ENCODE measurements at regions not wholly inside any gene's neighbourhood (a gene's known extent, or its start where the extent isn't known, plus 50 kb on each side); places are given as distances from the start of the nearest gene placed in this dataset.
"Not testable (repeated sequence)": the region's sequence is repeated elsewhere in the genome, so short reads cannot be mapped to it uniquely, and the experiment has no call there.

- DNase-seq = no peak
These were observed 611.8 kb downstream of the KIF4B start for GRCh38 chr5:155625315-155625714.

DNA sequence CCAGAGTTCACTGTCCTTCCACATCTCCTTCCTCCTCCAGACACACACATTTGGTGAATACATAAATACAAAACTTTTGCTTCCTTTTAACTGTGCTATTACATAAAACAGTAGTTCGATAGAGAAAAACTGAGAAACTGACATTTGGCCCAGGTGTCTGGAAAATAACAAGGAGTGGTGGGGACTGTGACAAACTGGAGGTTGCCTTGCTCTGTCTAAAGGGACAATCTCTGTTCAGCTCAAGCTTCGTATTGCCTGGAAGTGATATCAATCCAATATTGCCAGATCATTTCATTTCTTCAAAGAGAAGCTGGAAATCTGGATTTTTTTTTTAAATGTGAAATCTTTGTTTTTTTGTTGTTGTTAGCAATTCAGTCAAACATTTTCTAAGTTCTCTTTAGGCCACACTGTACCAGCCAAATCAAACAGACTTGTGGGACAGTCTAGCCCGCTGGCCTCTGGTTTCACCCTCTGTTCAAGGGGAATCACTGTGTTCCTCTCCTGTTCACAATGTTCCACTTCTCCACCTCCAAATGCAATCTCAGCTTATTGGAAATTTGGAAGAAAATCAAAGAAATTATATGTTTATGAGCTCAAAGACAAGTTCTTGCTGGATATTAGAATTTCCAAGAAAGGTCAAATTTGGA is 612.5 kb downstream of the KIF4B start:
- no peak for DNase-seq

DNA sequence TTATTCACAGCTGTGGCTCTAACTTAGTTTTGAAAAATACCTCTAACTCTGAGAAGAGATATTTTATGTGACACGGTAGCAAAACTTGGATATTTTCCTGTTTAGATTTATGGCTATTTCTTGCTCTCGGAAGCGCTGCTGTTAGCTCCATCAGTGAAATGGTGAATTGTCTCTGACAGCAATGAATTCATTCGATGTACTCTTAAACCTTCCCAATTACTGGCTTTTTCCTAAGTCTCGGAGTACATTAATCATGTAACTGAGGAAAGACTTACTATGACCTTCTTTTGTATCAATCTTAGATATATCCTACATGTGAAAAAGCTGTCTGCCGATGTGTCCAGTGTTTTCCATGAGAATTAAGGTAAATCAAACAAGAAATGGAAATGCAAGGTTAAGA is 613.0 kb downstream of the KIF4B start:
- DNase-seq = no peak

DNA sequence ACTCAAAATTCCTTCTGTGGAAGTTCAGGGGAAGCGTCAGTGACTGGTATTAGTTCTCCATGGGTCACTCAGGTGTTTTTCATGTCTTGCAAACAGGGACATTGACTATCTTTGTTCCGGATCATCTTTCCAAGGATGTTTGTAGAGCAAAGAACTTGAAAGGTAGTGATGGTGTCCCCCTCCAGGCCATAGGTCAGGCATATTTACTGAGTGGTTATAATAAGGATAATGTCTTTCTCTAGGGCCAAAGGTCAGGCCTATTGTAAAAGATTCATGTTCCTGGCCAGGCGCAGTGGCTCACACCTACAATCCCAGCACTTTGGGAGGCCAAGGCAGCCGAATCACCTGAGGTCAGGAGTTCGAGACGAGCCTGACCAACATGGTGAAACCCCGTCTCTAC is 614.8 kb downstream of the KIF4B start:
- no peak for DNase-seq

- no peak for DNase-seq
These were observed 616.0 kb downstream of the KIF4B start for GRCh38 chr5:155629597-155629996.

DNA sequence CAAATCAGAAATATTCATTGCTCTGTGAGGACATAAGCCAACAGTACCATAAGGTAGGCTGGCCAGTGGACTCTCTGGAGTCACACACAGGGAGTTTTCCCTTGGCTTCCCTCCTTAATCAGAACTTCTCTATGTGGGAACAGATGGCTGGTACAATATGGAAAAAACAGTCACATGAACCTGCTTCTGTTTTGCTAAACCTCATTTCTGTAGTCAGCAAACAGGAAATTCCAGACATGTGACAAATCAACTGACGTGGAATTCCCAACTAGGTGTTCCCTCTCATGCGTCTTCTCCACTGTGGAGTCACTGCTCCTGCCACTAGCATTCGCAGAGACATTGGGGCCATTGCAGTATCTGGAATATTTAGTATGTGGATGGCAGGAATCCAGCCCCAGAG is 617.6 kb downstream of the KIF4B start:
- no peak for DNase-seq

DNA sequence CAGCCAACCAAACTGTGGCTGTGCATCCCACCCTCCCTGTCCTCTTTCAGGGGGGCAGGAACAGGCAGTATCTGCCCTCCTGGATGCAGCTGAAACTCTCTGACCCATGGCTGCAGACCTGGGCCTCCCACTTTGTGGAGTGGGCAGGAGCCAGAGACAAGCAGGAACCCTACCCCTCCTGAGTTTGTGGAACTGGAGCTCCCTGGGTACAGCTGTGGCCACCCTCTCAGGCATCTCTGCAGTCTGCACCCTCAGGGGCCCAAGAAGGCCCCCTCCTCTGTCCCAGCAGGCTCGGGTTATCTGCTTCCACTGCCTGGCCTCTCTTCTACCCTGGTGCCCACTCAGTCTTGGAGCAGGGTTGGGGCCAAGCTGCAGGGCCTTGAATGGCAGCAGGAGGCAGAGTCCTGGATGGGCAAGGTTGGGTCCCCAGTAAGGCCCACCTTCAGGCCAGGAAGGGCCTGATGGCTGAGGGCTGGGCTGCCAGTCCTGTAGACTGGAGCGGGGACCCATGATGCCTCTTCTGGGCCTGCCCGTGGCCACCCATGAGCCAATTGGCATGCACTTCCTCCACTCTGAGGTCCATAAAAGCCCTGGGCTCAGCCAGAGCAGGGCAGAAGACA is 619.9 kb downstream of the KIF4B start:
- DNase-seq = no peak

GRCh38 chr5:155649666-155650065 is 636.1 kb downstream of the KIF4B start:
- no peak for DNase-seq

- DNase-seq = no peak
These were observed 642.0 kb downstream of the KIF4B start for GRCh38 chr5:155655569-155655968.

DNA sequence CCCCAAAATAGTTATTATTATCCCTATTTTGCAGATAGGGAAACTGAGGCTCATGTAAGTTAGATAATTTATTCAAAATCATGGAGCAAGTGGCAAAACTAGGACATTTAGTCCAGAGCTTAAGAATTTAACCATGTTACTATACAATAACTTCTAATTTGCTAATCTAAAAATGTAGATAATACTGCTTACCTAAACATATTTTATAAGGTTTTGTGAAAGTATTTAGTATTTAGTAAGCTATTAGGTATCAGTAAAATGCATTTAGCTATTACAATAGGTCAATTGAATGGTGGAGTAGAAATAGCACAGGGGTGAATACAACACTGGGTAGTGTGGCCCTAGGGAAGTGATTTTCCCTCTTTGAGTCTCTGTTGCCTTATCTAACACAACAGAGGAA is 648.3 kb downstream of the KIF4B start:
- no peak for DNase-seq

- no peak for DNase-seq
These were observed 651.8 kb downstream of the KIF4B start for GRCh38 chr5:155665361-155665760.

DNA sequence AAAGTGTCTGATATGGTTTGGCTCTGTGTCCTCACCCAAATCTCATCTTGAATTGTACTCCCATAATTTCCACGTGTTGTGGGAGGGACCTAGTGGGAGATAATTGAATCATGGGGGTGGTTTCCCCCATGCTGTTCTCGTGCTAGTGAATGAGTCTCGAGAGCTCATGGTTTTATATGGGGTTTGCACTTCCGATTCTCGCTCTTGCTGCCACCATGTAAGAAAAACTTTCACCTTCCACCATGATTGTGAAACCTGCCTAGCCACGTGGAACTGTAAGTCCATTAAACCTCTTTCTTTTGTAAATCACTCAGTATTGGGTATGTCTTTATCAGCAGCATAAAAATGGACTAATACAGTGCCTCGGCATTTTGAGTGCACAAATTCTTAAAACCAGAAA is 655.0 kb upstream of the SGCD start:
- DNase-seq = not testable (repeated sequence)

- no peak for DNase-seq
These were observed 650.0 kb upstream of the SGCD start for GRCh38 chr5:155676967-155677366.

- no peak for DNase-seq
These were observed 648.6 kb upstream of the SGCD start for GRCh38 chr5:155678371-155678770.

DNA sequence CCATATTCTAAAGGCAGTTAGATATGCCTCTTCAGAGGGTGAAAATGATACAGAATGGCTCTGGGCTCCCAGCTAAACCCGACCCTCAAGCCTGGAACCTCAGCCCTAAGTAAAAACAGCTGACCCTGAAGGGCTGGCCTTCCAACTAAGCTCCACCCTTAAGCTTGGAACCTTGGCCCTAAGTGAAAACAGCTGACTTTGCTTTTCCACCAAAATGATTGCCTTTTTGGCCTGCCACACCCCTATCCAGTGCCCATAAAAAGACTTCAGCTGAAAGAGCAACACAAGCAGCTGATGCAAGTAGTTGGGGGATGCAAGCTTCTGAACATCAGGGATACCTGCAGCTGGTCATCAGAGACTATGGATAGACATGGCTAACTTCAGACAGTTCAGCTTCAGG is 647.4 kb upstream of the SGCD start:
- no peak for DNase-seq

DNA sequence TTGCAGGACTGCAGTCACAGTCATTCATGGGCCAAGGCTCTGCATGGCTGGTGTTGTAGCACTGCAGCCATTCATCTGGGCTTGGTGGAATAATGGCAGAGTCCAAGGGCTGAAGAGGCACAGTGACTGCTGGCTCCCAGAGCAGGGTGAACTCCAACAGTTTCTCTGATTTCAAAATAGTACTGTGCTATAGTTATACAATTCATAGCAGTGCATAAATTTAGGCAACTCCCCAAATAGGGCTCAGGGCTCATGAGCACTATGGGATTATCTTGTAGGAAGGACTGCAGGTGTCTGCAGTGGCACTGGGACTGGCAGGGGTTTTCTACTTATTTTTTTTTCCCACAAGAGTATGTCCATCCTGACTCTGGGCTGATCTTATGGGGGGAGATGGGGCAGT is 642.5 kb upstream of the SGCD start:
- DNase-seq = no peak

DNA sequence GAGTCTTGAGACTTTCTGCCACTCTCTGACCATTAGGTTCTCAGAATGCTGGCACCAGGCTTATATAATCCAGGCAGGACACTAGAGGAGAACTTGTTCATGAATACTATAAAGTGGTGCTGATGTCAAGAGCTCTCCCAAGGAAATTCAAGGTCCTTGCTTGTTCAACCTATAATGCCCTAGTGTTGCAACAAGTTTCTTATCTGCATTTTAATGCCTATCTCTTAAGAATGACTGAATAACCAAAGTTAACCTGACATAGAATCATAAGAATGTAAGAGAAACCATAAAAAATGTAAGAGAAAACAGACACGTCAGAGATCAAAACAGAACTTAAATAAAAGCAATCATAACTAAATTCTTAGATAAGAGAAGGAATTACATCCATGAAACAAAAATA is 640.8 kb upstream of the SGCD start:
- DNase-seq = no peak

- DNase-seq = no peak
These were observed 637.6 kb upstream of the SGCD start for GRCh38 chr5:155689406-155689805.

DNA sequence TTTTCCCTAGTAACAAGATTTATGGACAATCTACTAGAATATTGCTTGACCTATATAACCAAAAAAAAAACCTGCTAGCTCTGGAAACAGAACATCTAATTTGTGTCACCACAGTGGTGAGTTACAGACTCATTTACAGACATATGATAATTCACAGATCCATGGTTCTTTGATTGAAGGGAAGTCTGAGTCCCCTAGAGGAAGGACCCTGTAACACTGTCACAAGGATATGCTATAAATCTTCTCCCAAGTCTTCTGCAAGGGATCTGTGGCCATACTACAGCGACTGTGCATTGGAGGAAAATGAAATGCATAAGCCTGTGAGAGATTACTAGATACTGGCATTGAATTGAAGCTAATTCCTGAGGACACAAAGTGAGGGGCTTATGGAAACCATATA is 630.6 kb upstream of the SGCD start:
- no peak for DNase-seq

GRCh38 chr5:155697236-155697635 is 629.7 kb upstream of the SGCD start:
- no peak for DNase-seq

DNA sequence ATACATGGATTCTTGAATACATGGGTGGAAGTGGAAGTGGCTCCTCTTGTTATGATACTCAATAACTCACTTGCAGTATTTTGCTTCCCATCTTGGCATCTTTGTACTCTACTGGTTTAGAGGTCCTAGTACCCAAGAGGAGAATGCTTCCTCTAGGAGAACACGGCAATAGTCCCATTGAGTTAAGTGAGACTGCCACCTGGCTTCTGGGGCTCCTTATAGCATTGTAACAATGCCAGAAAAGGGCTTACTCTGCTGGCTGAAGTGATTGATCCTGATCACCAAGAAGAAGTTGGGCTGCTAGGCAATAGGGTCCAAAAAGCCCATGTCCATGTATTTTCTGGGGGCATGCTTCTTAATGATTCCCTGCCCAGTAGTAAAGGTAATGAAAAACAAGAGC is 627.6 kb upstream of the SGCD start:
- no peak for DNase-seq

GRCh38 chr5:155700333-155700732 is 626.6 kb upstream of the SGCD start:
- DNase-seq = peak; percentile 23

DNA sequence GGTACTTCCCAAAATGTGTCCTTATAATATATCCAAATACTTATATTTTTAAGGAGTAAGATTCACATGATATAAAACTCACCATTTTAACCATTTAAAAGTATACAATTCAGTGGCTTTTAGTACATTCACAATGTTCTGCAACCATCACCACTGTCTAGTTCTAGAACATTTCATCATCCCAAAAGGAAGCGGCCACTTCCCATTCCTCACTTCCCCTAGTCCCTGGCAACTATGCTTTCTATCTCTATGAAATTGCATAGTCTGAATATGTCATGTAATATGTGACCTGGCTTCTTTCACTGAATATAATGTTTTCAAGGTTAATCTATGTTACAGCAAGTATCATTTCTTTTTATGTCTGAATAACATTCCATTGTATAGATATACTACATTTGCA is 615.1 kb upstream of the SGCD start:
- no peak for DNase-seq

DNA sequence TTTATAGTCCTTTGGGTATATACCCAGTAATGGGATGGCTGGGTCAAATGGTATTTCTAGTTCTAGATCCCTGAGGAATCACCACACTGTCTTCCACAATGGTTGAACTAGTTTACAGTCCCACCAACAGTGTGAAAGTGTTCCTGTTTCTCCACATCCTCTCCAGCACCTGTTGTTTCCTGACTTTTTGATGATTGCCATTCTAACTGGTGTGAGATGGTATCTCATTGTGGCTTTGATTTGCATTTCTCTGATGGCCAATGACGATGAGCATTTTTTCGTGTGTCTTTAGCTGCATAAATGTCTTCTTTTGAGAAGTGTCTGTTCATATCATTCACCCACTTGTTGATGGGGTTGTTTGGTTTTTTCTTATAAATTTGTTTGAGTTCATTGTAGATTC is 612.5 kb upstream of the SGCD start:
- not testable (repeated sequence) for DNase-seq

- no peak for DNase-seq
These were observed 600.7 kb upstream of the SGCD start for GRCh38 chr5:155726267-155726666.
